Natural killer cell (primary cell): ENCODE measurements at regions not wholly inside any gene's neighbourhood (a gene's known extent, or its start where the extent isn't known, plus 50 kb on each side); places are given as distances from the start of the nearest gene placed in this dataset.

ENCODE experiments used
- ATAC-seq, 3 donors: fragments of 150-1000 bp in 2 of 3; fragments of 200-7000 bp in 1 of 3; cut with Tn5 transposase; 1 replicate in 1 of 3; 2 replicates in 2 of 3; pipeline ENCODE4 v1.10.0; 2021; ENCODE audit warnings: mild to moderate bottlenecking in 2 of 3, moderate library complexity in 2 of 3
- DNase-seq, 2 donors: peaks; one replicate each; pipeline versions ENCODE4 v3.0.0 to v3.0.0-alpha.2; 2013 to 2021; ENCODE audit warnings: mixed read lengths in 1 of 2
- H3K27ac ChIP-seq: one replicate; pipeline ENCODE4 v1.5.1; 2013; ENCODE audit warnings: mild to moderate bottlenecking, low read length
- H3K27me3 ChIP-seq: one replicate; pipeline ENCODE4 v1.6.1; 2013; ENCODE audit warnings: low read length; ENCODE audit not compliant: control insufficient read depth, insufficient read depth
- H3K36me3 ChIP-seq: one replicate; pipeline ENCODE4 v1.6.1; 2013; ENCODE audit warnings: low read length; ENCODE audit not compliant: control insufficient read depth, insufficient read depth
- H3K4me1 ChIP-seq: one replicate; pipeline ENCODE4 v1.6.1; 2013; ENCODE audit warnings: low read length; ENCODE audit not compliant: control insufficient read depth, insufficient read depth
- H3K4me3 ChIP-seq: one replicate; pipeline ENCODE4 v1.5.1; 2013; ENCODE audit warnings: low read length
- H3K9me3 ChIP-seq: one replicate; pipeline ENCODE4 v1.6.1; 2013; ENCODE audit warnings: low read length; ENCODE audit not compliant: control insufficient read depth, insufficient read depth
- H3K27ac Mint-ChIP-seq, 2 donors: one replicate each; pipeline ENCODE4 v1.8.0; 2022; ENCODE audit warnings: mild to moderate bottlenecking in 2 of 2, mixed read lengths in 2 of 2, moderate library complexity in 1 of 2
- H3K27me3 Mint-ChIP-seq, 2 donors: one replicate each; pipeline ENCODE4 v1.8.0; 2022; ENCODE audit warnings: low read depth in 2 of 2, mixed read lengths in 2 of 2
- H3K36me3 Mint-ChIP-seq: one replicate; pipeline ENCODE4 v1.8.0; 2022; ENCODE audit warnings: mixed read lengths
- H3K4me1 Mint-ChIP-seq, 2 donors: one replicate each; pipeline ENCODE4 v1.8.0; 2022; ENCODE audit warnings: mixed read lengths in 2 of 2
- H3K4me3 Mint-ChIP-seq: one replicate; pipeline ENCODE4 v1.8.0; 2022; ENCODE audit warnings: mild to moderate bottlenecking, moderate library complexity, mixed read lengths
- H3K9me3 Mint-ChIP-seq, 2 donors: one replicate each; pipeline ENCODE4 v1.8.0; 2022; ENCODE audit warnings: mixed read lengths in 2 of 2
- WGBS: methylation state at CpG from one replicate; pipeline ENCODE4 v1.1.7; 2013; ENCODE audit warnings: missing lambda C conversion rate; ENCODE audit not compliant: insufficient coverage; 5-methylcytosine and 5-hydroxymethylcytosine counted together
- intact Hi-C: fragments of 100-400 bp; cut with micrococcal nuclease; formaldehyde crosslinking; loops from one replicate; pipeline ENCODE4 v1.14.2; 2022
- TF ChIP-seq, protein P1 (sequence below): fragments of 200-600 bp; IDR thresholded peaks from one replicate; pipeline ENCODE4 v1.8.0; 2022; ENCODE audit warnings: antibody characterized with exemption

DNA sequence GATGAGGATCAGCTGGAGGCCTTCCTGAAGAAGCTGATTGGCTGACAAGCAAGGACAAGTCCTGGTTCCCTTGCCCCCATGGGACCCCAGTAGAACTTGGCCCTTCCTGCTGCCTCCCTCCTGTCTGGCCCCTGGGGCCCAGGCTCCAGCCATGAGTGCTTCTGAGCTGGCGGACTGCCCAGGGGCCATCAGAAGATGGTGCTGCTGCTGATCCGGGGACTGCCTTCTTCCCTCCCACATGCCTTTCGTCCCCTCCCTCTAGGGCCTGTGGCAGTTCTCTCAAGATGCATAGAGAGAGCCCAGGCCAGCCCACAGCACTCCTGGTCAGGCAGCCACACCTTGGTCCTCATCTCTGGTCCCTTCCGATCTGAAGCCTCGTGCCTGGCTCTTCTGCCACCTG is 57.9 kb upstream of the PRKACB start:
- H3K36me3 ChIP-seq = no peaks in the 10 kb centered on the region
- Mint-ChIP-seq H3K4me3 (no peak overlapping the region), H3K27me3 (peaks cover 0 to 3% of the 10 kb centered on the region in 2 donors), H3K27ac (no peak overlapping the region), H3K9me3 (no peaks in the 10 kb centered on the region), H3K4me1 (peaks cover 18 to 19% of the 10 kb centered on the region in 2 donors), H3K36me3 (no peaks in the 10 kb centered on the region)
- H3K27ac ChIP-seq = no peak overlapping the region
- no peak for ATAC-seq
- H3K9me3 ChIP-seq = no peaks in the 10 kb centered on the region
- no peaks in the 10 kb centered on the region for H3K27me3 ChIP-seq
- H3K4me3 ChIP-seq = no peak overlapping the region
- DNase-seq = no peak
- WGBS = 95% methylated on average over 5 of the region's 5 CpGs
- TF ChIP-seq, protein P1, sequence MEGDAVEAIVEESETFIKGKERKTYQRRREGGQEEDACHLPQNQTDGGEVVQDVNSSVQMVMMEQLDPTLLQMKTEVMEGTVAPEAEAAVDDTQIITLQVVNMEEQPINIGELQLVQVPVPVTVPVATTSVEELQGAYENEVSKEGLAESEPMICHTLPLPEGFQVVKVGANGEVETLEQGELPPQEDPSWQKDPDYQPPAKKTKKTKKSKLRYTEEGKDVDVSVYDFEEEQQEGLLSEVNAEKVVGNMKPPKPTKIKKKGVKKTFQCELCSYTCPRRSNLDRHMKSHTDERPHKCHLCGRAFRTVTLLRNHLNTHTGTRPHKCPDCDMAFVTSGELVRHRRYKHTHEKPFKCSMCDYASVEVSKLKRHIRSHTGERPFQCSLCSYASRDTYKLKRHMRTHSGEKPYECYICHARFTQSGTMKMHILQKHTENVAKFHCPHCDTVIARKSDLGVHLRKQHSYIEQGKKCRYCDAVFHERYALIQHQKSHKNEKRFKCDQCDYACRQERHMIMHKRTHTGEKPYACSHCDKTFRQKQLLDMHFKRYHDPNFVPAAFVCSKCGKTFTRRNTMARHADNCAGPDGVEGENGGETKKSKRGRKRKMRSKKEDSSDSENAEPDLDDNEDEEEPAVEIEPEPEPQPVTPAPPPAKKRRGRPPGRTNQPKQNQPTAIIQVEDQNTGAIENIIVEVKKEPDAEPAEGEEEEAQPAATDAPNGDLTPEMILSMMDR = no peak
- intact Hi-C loops = no loop called here
- H3K4me1 ChIP-seq = peaks cover 4% of the 10 kb centered on the region

DNA sequence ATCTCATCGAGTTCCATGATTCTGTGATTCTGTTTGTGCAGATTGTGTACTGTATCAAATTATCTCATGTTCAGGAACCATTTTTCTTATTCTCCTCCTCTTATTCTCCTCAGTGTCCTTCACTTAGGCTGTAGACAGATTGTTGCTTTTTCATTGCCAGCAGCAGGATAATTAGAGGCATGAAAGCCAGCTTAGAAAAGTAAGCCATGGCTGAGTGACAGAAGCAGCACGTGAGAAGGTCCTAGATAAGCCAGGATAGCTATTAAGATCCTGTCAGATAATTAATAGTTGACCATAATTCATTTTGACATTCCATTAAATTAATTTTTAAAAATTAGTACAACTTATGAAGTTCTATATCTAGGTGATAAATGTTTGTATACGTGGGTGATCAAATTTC is 60.8 kb upstream of the PRKACB start:
- H3K4me1 Mint-ChIP-seq = peaks cover 7 to 8% of the 10 kb centered on the region in 2 donors
- no peak overlapping the region for H3K4me3 ChIP-seq
- no peaks in the 10 kb centered on the region for H3K36me3 ChIP-seq
- intact Hi-C loops = no loop called here
- H3K4me3 Mint-ChIP-seq = no peak overlapping the region
- ATAC-seq (no peak), DNase-seq (no peak)
- H3K9me3 ChIP-seq = no peaks in the 10 kb centered on the region
- no peak overlapping the region for H3K27ac Mint-ChIP-seq
- 80% methylated on average over 2 of the region's 3 CpGs for WGBS
- H3K4me1 ChIP-seq = peaks cover 7% of the 10 kb centered on the region
- no peaks in the 10 kb centered on the region for H3K9me3 Mint-ChIP-seq
- no peaks in the 10 kb centered on the region for H3K36me3 Mint-ChIP-seq
- H3K27ac ChIP-seq = no peak overlapping the region
- H3K27me3 Mint-ChIP-seq = peaks cover 0 to 3% of the 10 kb centered on the region in 2 donors
- H3K27me3 ChIP-seq = no peaks in the 10 kb centered on the region
- TF ChIP-seq, protein P1 = no peak

GRCh38 chr1:84078842-84079202 is 65.2 kb upstream of the PRKACB start:
- Mint-ChIP-seq H3K9me3 (no peaks in the 10 kb centered on the region), H3K27me3 (peaks cover 0 to under 1% of the 10 kb centered on the region in 2 donors), H3K27ac (peak overlapping the region in 1 of 2 donors; percentile 85), H3K36me3 (no peaks in the 10 kb centered on the region), H3K4me1 (peaks cover 13 to 15% of the 10 kb centered on the region in 2 donors), H3K4me3 (peak overlapping the region; percentile 93)
- TF ChIP-seq, protein P1 = no peak
- Histone ChIP-seq H3K9me3 (no peaks in the 10 kb centered on the region), H3K27ac (no peak overlapping the region), H3K27me3 (no peaks in the 10 kb centered on the region), H3K36me3 (no peaks in the 10 kb centered on the region), H3K4me3 (peak overlapping the region; percentile 88), H3K4me1 (peaks cover 11% of the 10 kb centered on the region)
- intact Hi-C loops = no loop called here
- DNase-seq (no peak), ATAC-seq (no peak)
- 81% methylated on average over 5 of the region's 5 CpGs for WGBS

DNA sequence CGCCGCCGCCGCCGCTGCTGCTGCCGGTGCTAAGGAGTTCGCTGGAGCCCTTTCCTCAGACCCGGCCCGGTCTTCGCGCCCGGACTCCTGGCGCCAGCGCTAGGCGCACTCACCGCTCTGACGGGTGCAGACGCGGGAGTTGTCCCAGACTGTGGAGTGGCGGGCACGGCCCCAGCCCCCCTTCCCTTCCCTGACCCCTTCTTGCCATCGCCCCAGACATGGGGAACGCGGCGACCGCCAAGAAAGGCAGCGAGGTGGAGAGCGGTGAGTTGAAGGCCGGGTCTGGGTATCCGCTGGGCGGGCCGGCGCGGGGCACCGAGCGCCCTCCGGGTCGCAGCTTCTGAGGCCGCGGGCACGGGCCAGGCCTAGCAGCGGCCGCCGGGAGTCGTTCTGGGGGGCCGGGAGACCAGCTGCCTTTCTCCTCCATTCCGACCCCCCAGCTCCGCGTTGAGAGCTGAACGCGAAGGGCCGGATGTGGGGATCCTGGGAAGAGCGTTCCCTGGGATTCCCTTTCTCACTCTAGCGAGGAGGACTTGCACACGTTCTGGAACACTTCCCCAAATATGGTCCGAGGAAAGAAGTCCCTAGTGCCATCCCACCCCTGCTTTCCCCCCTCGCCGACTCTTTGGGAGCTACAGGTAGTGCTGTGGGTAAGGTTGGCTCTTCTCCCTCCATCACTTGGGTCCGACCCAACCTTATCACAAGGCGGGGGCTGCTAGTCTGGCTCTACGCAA is 65.8 kb upstream of the PRKACB start:
- peak overlapping the region; percentile 88 for H3K4me3 ChIP-seq
- ATAC-seq (peak; percentile 45 to 54 (median 48)), DNase-seq (no peak)
- H3K27ac Mint-ChIP-seq = peak overlapping the region in 1 of 2 donors; percentile 85
- H3K4me1 ChIP-seq = peaks cover 11% of the 10 kb centered on the region
- H3K9me3 ChIP-seq = no peaks in the 10 kb centered on the region
- H3K27ac ChIP-seq = peak overlapping the region; percentile 55
- peaks cover 13 to 15% of the 10 kb centered on the region in 2 donors for H3K4me1 Mint-ChIP-seq
- H3K27me3 ChIP-seq = no peaks in the 10 kb centered on the region
- peak overlapping the region; percentile 93 for H3K4me3 Mint-ChIP-seq
- H3K36me3 ChIP-seq = no peaks in the 10 kb centered on the region
- H3K36me3 Mint-ChIP-seq = no peaks in the 10 kb centered on the region
- TF ChIP-seq, protein P1 = no peak
- intact Hi-C loops = no loop called here
- under 1% methylated on average over 58 of the region's 61 CpGs for WGBS
- H3K27me3 Mint-ChIP-seq = no peaks in the 10 kb centered on the region
- no peaks in the 10 kb centered on the region for H3K9me3 Mint-ChIP-seq
